CD4-positive, alpha-beta T cell treated with Interferon gamma for 1 hour (primary cell): ENCODE measurements at regions not wholly inside any gene's neighbourhood (a gene's known extent, or its start where the extent isn't known, plus 50 kb on each side); places are given as distances from the start of the nearest gene placed in this dataset.
"Not testable (repeated sequence)": the region's sequence is repeated elsewhere in the genome, so short reads cannot be mapped to it uniquely, and the experiment has no call there.

Experiments
- DNase-seq: peaks from one replicate; pipeline ENCODE4 v3.0.0-alpha.2; 2020

DNA sequence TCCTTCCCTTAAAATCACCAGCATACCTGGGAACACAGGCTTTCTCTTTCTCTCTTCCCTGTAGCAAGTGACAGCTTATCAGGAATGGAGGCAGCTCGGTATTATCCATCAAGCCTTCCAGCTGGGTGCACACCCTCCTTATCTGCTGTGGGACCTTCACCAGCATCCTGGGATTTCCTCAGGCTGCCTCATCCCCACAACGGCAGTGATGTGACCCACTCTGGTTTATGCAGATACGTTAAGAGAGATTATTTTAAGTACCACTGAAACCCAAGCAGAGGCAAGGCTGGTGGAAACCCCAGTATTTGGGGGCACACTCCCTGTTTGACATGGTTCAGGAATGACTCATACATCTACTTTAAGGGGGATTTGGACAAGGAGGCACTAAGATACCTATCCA lies 192.1 kb downstream of the TM9SF2 start:
- no peak for DNase-seq

DNA sequence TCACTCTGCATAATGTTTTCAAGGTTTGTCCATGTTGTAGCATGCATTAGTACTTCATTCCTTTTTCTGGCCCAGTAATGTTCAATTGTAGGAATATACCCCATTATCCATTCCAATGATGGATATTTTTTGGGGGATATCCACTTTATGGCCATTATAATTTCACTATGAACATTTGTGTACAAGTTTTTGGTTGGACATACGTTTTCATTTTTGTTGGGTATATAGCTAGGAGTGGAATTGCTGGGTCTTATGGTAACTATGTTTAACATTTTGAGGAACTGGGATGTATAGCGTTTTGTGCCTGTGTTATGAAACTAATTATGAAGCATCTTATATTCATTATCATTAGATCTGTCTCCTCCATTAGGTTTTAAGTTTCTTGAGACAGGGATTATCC lies 191.6 kb downstream of the TM9SF2 start:
- DNase-seq = no peak

DNA sequence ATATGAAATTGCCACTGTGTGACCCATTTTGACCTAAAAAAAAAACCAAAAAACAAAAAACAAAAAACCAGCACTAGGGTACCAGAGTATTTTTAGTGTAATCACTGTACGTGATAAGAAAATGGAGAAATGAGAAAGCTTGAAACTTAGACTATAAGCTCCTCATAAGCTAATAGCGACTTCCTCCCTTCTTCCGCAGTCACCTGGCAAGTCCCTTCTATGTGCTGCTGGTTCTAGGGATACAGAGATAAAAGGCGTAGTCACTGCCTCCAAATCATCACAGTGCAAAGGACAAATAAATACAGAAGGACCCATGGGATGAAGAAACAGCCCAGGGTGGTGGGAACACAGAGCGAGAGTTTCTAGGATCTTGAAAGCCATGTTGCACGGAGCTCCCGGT lies 190.3 kb downstream of the TM9SF2 start:
- DNase-seq = no peak

DNA sequence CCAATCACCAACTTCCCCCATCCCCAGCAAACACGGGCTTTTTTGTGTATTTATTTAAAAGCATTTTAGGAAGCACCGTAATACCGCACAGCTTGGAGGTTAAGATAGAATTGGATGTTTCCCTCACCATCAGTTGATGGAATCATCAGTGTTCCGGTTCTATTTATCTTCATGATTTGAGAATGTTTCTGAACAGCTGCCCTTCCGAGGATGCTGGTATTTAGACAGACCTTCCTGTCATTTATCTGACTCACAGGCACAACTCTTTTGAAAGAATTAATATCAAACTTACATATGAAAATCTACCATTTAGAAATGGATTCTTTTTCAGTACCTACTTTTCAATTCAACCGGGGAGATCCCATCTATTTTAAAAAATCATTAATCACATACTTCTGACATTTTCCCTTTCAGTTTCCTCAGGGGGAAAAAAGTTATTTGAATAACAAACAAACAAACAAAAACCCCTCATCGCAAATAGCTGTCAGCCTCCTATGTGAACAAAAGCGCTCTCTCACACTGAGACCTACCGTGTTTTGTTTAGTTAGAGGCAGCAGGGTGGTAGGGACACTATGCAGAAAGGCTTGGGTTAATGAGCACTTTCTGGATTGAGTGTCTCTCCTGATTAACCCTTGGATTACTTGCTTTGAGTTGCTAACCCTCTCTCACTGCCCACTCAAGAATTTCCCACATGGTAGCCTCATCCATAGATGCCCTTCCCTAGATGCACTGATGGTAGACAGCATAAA lies 189.3 kb downstream of the TM9SF2 start:
- DNase-seq = no peak

- no peak for DNase-seq
Observed at GRCh38 chr13:99689955-99690354, 188.7 kb downstream of the TM9SF2 start.

GRCh38 chr13:99688776-99689175 lies 187.5 kb downstream of the TM9SF2 start:
- DNase-seq = no peak

DNA sequence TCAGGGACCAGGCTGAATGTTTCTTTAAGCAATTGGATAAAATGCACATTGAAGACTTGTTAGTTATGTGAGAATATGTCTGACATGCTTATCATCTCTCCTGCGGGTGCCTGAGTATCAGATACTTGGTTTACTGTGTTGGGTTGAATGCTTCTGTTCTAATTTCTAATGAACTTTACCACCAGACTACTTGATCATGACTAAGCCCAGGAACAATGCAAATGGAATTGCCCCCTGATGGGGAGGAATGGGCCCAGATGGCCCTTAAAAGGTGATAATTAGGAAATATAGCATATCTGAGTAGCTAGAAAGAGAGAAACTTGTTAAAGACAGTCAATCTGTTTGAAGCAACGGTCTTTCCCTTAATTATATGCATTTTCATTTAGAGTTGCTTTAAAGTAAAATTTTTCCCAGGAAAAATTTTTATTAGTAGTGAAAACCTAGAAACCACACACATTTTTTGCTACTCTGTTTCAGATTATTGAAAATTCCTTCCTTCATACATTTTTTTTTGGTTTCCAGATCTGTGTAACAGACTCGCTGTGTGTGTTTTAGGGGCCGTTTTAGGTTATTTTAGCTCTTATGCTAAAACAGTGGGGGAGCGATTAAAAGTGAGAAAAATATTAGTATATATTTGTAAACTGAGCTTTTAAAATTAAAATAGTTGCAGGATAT lies 186.6 kb downstream of the TM9SF2 start:
- DNase-seq = no peak

- DNase-seq = no peak
Observed at GRCh38 chr13:99686944-99687411, 185.7 kb downstream of the TM9SF2 start.

DNA sequence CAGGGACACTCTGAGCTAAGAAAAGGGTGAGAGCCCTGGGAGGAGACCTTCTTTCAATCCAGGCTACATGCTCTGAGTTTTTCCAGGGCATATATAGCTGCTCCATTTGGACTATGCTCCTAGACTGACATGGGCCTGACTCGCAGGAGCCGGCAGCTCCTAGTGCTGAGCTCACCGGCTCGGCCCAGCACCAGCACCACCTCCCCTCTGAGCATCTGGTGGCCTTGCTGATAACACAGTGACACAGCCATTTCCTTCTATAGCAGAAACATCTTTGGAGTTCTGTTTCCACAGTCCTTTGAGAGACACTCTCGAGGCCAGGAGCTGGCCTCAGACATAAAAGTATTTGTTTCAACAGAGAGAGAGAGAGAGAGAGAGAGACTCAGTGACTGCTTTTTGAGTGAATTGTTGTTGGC lies 184.9 kb downstream of the TM9SF2 start:
- DNase-seq = no peak

DNA sequence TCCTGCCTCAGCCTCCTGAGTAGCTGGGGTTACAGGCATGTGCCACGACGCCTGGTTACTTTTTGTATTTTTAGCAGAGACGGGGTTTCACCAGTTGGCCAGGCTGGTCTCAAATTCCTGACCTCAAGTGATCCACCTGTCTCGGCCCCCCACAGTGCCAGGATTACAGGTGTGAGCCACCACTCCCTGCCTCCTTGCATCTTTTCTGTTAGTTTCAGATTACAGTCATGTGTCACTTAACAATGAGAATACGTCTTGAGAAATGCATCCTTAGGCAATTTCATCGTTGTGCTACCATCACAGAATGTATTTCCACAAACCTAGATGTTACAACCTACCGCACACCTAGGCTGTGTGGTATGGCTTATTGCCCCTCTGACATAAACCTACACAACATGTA lies 180.4 kb downstream of the TM9SF2 start:
- DNase-seq = no peak

DNA sequence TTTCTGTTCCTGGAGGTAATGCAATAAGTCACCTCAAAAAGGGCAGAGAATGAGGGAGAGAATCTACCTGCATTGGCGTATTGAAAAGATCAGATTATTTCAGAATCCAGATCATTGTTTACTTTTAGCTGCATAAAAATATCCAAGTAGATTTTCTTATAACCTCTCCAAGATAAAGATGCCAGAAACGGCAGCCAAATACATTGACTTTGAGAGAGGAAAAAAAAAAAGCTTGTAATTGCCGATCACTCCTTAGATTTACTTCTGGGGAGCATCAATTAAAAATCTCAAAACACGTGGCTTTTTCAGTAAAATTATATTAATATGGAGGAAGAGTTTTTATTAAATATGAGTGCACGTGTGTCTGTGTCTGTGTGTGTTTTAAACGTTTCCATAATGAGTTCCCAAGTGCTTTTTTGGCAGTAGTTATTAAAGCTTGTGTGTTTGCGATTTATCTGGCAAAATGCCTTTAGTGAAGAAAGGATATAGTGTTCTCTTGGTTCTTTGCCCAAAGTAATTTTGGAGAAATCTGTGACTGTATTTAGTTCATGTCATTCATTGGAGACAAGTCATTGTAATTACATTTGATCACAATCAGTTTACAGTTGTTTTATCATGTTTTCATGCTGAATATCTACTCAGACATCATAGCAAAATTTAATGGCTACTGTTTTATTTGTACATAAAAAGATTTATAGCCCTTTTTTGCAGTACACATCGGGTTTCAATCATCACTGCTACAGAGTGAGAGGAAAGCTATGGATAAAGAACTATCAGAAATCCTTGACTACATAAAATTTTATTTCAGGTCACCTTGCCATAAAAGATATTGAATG lies 176.1 kb downstream of the TM9SF2 start:
- DNase-seq = no peak

- DNase-seq = no peak
Observed at GRCh38 chr13:99671746-99672145, 170.5 kb downstream of the TM9SF2 start.

DNA sequence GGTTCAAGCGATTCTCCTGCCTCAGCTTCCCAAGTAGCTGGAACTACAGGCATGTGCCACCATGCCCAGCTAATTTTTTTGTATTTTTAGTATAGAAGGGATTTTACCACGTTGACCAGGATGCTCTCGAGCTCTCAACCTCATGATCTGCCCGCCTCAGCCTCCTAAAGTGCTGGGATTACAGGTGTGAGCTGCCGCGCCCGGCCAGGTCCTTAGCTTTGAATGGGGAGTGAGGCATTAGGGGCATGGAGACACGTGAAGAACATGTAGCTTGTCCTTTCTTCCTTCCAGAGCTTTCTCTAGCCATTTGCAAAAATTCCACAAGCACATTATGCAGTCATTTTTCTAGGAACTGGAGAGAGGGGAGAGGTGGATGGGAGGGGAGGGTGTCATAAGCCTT lies 167.8 kb downstream of the TM9SF2 start:
- not testable (repeated sequence) for DNase-seq

DNA sequence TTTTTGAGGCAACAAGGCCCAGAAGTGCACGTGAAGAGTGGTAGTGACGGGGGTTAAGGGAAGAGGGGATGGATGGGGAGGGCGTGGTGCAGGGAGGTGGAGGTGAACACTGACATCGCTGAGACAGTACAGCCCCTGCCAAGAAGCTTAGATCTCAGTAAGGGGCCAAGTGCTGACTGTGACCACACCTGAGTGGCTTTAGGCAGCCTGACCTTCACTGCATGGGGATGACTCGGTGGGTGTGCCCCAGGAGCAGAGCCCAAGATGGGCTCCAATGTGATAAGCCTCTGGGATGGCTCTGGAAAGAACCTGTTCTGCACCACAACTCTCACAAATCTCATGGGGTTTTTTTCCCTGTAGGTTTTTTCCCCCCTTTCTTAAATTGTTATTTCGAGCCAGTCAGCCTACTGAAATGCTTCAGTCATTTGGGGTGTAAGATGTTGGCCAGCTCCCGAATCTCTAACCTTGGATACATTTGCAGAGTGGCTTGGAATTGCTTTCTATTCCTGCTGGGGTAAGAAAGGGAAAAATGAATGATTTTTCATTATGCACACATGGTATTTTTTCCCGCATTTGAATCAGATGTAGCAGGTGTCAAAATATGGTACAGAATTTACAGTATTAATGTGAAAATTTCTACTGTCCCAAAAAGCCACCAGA lies 165.0 kb downstream of the TM9SF2 start:
- DNase-seq = no peak

GRCh38 chr13:99665711-99666110 lies 164.4 kb downstream of the TM9SF2 start:
- no peak for DNase-seq

GRCh38 chr13:99663908-99664307 lies 162.6 kb downstream of the TM9SF2 start:
- DNase-seq = no peak

- DNase-seq = no peak
Observed at GRCh38 chr13:99663185-99663825, 162.0 kb downstream of the TM9SF2 start.

DNA sequence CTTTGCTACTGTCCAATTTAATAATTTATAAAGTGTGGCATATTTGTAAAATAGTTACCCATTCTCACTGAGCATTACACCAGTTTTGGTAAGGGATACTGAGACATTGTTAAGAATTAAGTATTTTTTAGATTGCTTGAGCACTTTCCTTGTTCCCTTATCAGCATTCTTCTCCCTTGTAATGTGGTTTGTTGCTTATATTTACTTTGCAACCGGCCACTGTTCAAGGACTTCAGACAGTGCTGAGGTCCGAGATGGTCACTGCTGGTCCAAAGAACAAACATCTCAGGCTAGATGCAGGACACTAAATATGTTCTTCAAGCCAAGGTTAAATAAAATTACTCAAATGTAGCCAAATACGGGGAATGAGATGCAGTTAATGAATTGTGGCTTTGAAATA lies 161.4 kb downstream of the TM9SF2 start:
- no peak for DNase-seq

GRCh38 chr13:99661791-99662190 lies 160.5 kb downstream of the TM9SF2 start:
- DNase-seq = no peak

GRCh38 chr13:99659866-99660554 lies 158.7 kb downstream of the TM9SF2 start:
- DNase-seq = no peak

GRCh38 chr13:99659226-99659625 lies 158.0 kb downstream of the TM9SF2 start:
- no peak for DNase-seq
